Common myeloid progenitor, CD34-positive (primary cell): ENCODE measurements at regions not wholly inside any gene's neighbourhood (a gene's known extent, or its start where the extent isn't known, plus 50 kb on each side); places are given as distances from the start of the nearest gene placed in this dataset.

Experiments used
- CTCF ChIA-PET: fragments of 350-600 bp; sonication (Branson Sonifier 250); formaldehyde crosslinking; loops from one replicate; lab custom pipeline; 2021; ENCODE audit warnings: antibody characterized with exemption; lab: Charles Lee
- POLR2A ChIA-PET: fragments of 350-600 bp; sonication (Branson Sonifier 250); formaldehyde crosslinking; loops from one replicate; lab custom pipeline; 2021; ENCODE audit warnings: antibody characterized with exemption; lab: Charles Lee
- DNase-seq, 3 donors: peaks; one replicate each; pipeline versions ENCODE4 v3.0.0 to v3.0.0-alpha.2; 2013
- H3K27ac ChIP-seq, 2 experiments: 1 replicate in 1 of 2; 2 replicates in 1 of 2; pipeline ENCODE4 v1.7.0; 2013; ENCODE audit warnings: inconsistent platforms in 2 of 2, low read length in 2 of 2, mild to moderate bottlenecking in 2 of 2, low read depth in 1 of 2, moderate library complexity in 1 of 2; ENCODE audit not compliant: severe bottlenecking in 2 of 2, insufficient read depth in 1 of 2, poor library complexity in 1 of 2
- H3K27me3 ChIP-seq, 5 experiments: replicated peaks in 2 of 5; 1 replicate in 3 of 5; 2 replicates in 2 of 5; pipeline versions ENCODE4 v1.6.1 to v1.7.0; 2013; ENCODE audit warnings: low read length in 4 of 5, mild to moderate bottlenecking in 2 of 5, moderate library complexity in 2 of 5, inconsistent platforms in 1 of 5; ENCODE audit not compliant: insufficient read depth in 5 of 5, control insufficient read depth in 4 of 5
- H3K36me3 ChIP-seq, 4 experiments: 1 replicate in 2 of 4; 2 replicates in 2 of 4; pipeline versions ENCODE4 v1.6.1 to v1.7.0; 2013; ENCODE audit warnings: low read length in 3 of 4, control low read depth in 1 of 4, mild to moderate bottlenecking in 1 of 4; ENCODE audit not compliant: control insufficient read depth in 4 of 4, insufficient read depth in 4 of 4
- H3K4me1 ChIP-seq, 4 experiments: 1 replicate in 3 of 4; 2 replicates in 1 of 4; pipeline versions ENCODE4 v1.6.1 to v1.7.1; 2013; ENCODE audit warnings: low read length in 3 of 4, mild to moderate bottlenecking in 3 of 4, control low read depth in 1 of 4, inconsistent platforms in 1 of 4, moderate library complexity in 1 of 4; ENCODE audit not compliant: control insufficient read depth in 4 of 4, insufficient read depth in 4 of 4; ENCODE audit errors: control extremely low read depth in 1 of 4
- H3K4me3 ChIP-seq, 7 experiments: 1 replicate in 4 of 7; 2 replicates in 3 of 7; pipeline versions ENCODE4 v1.5.1 to v1.7.0; 2013; ENCODE audit warnings: mild to moderate bottlenecking in 7 of 7, low read length in 6 of 7, moderate library complexity in 6 of 7, inconsistent platforms in 2 of 7, low read depth in 2 of 7, control low read depth in 1 of 7; ENCODE audit not compliant: insufficient read depth in 4 of 7, control insufficient read depth in 1 of 7; ENCODE audit errors: extremely low read depth in 1 of 7
- H3K9me3 ChIP-seq, 5 experiments: 1 replicate in 4 of 5; 2 replicates in 1 of 5; pipeline versions ENCODE4 v1.6.1 to v1.7.1; 2013; ENCODE audit warnings: low read length in 4 of 5, mild to moderate bottlenecking in 2 of 5, inconsistent platforms in 1 of 5, low read depth in 1 of 5, moderate library complexity in 1 of 5; ENCODE audit not compliant: control insufficient read depth in 4 of 5, insufficient read depth in 2 of 5; ENCODE audit errors: control extremely low read depth in 1 of 5
- WGBS: methylation state at CpG from one replicate; pipeline ENCODE4 v1.1.5; 2013; ENCODE audit not compliant: insufficient coverage; 5-methylcytosine and 5-hydroxymethylcytosine counted together

- POLR2A ChIA-PET, result no interaction called here
- WGBS, result 100% methylated on average over 2 of the region's 2 CpGs
- Histone ChIP-seq H3K36me3 (no peaks in the 10 kb centered on the region), H3K27ac (no peak overlapping the region), H3K9me3 (no peaks in the 10 kb centered on the region), H3K27me3 (no peaks in the 10 kb centered on the region), H3K4me1 (no peaks in the 10 kb centered on the region), H3K4me3 (no peak overlapping the region)
- DNase-seq, result no peak
- CTCF ChIA-PET, result no interaction called here
Measured at GRCh38 chr14:44759277-44759676, 202.5 kb downstream of the KLHL28 start.

DNA sequence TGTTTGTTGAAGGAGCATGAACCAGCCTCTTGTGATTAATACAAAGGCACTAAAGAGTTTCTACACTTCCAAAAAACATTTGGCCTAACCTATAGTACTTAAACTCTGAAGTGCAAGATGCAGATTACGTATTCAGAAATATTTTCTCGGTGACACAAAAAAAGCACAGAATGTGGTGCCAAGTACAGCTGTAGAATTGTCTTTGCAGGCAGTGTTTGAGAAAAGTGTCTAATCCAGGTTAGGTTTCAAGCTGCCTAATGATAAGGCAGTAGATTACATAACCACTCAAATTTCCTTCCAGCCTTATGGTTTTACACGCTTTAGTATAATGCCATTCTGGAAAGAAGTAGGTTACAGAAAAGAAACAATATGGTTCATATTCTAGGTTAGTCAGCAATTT lies 205.2 kb downstream of the KLHL28 start:
- Histone ChIP-seq H3K27ac (no peak overlapping the region), H3K4me3 (no peak overlapping the region), H3K9me3 (no peaks in the 10 kb centered on the region), H3K36me3 (no peaks in the 10 kb centered on the region), H3K4me1 (no peaks in the 10 kb centered on the region), H3K27me3 (no peaks in the 10 kb centered on the region)
- POLR2A ChIA-PET, result no interaction called here
- 92% methylated on average over 2 of the region's 3 CpGs for WGBS
- no peak for DNase-seq
- CTCF ChIA-PET, result no interaction called here

DNA sequence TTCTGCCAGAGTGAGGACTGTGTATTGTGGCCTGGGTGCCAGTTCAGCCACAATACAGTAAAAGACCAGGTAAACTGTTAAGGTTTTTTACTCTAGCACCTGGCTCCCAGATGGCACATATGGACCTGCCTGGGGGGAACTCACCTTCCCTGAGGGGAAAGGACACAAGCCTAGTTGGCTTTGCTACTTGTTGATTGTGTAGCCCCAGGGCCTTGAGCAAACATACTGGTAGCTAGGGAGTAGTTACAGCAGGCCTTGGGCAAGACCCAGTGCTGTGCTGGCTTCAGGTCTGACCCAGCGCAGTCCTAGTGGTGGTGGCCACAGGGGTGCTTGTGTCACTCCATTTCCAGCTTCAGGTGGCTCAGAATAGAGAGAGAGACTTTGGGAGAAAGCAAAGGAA lies 216.4 kb downstream of the KLHL28 start:
- ChIA-PET CTCF (no interaction called here), POLR2A (no interaction called here)
- no peak overlapping the region for H3K4me3 ChIP-seq
- no peaks in the 10 kb centered on the region for H3K36me3 ChIP-seq
- H3K9me3 ChIP-seq, result peaks cover 0 to 7% (median 0%) of the 10 kb centered on the region in 5 experiments
- DNase-seq, result no peak
- no peak overlapping the region for H3K27ac ChIP-seq
- H3K4me1 ChIP-seq, result no peaks in the 10 kb centered on the region
- WGBS, result 100% methylated on average over 1 of the region's 1 CpG
- no peaks in the 10 kb centered on the region for H3K27me3 ChIP-seq

GRCh38 chr14:44742202-44742601 lies 219.5 kb downstream of the KLHL28 start:
- ChIA-PET CTCF (no interaction called here), POLR2A (no interaction called here)
- 100% methylated on average over 5 of the region's 6 CpGs for WGBS
- Histone ChIP-seq H3K27ac (no peak overlapping the region), H3K36me3 (no peaks in the 10 kb centered on the region), H3K4me3 (no peak overlapping the region), H3K9me3 (peaks cover 0 to 7% (median 0%) of the 10 kb centered on the region in 5 experiments), H3K4me1 (no peaks in the 10 kb centered on the region), H3K27me3 (no peaks in the 10 kb centered on the region)
- no peak for DNase-seq

- POLR2A ChIA-PET, result no interaction called here
- Histone ChIP-seq H3K4me1 (no peaks in the 10 kb centered on the region), H3K36me3 (no peaks in the 10 kb centered on the region), H3K27me3 (no peaks in the 10 kb centered on the region), H3K4me3 (no peak overlapping the region), H3K9me3 (peaks cover 0 to 7% (median 0%) of the 10 kb centered on the region in 5 experiments), H3K27ac (no peak overlapping the region)
- CTCF ChIA-PET, result no interaction called here
- DNase-seq, result no peak
Measured at GRCh38 chr14:44741431-44741830, 220.3 kb downstream of the KLHL28 start.

DNA sequence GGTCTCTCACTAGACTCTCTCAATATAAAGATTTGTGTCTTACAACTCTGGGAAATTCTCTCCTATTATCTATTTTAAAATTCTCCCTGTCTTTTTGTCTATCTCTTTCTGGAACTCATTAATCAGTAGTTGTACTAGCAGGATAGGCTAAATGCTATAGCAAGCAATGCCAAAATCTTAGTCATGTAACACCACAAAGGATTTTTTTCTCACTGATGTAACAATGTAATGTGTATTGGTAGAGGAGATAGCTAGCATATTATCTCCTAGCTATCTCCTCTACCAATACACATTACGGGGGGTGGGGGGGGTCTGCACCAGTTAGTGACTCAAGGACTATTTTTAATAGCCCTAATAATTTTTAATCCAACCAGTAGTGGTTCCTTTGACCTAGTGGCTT lies 225.4 kb downstream of the KLHL28 start:
- H3K27ac ChIP-seq, result no peak overlapping the region
- H3K27me3 ChIP-seq, result peaks cover 0 to 1% (median 0%) of the 10 kb centered on the region in 5 experiments
- POLR2A ChIA-PET, result no interaction called here
- CTCF ChIA-PET, result no interaction called here
- no peak for DNase-seq
- H3K4me1 ChIP-seq, result no peaks in the 10 kb centered on the region
- no peaks in the 10 kb centered on the region for H3K9me3 ChIP-seq
- WGBS, result 80% methylated on average over 1 of the region's 1 CpG
- no peak overlapping the region for H3K4me3 ChIP-seq
- H3K36me3 ChIP-seq, result no peaks in the 10 kb centered on the region

DNA sequence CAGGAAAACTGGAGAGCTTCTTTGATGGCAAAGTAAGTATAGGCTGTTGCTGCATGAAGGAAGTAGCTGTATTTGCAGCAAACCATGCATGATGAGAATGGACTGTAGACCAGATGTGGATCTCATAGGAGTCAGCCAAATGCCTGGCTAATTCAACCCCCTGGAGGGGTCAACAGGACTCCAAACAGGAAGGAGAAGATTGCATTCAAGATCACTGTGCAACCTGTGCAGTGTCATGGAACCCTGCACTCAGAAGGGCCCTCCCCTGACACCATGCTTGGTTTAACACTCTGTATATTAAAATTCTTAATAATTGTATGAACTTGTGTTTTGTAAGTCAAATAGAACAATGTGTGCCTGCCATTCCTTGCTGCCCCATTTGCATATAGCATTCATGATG lies 225.1 kb upstream of the FSCB start:
- CTCF ChIA-PET, result no interaction called here
- POLR2A ChIA-PET, result no interaction called here
- DNase-seq, result no peak
- Histone ChIP-seq H3K4me1 (no peaks in the 10 kb centered on the region), H3K27me3 (peaks cover 0 to 1% (median 0%) of the 10 kb centered on the region in 5 experiments), H3K9me3 (no peaks in the 10 kb centered on the region), H3K27ac (no peak overlapping the region), H3K4me3 (no peak overlapping the region), H3K36me3 (no peaks in the 10 kb centered on the region)
